ENCODE measurements at regions not wholly inside any gene's neighbourhood (a gene's known extent, or its start where the extent isn't known, plus 50 kb on each side); places are given as distances from the start of the nearest gene placed in this dataset.
"Not testable (repeated sequence)": the region's sequence is repeated elsewhere in the genome, so short reads cannot be mapped to it uniquely, and the experiment has no call there.

DNA sequence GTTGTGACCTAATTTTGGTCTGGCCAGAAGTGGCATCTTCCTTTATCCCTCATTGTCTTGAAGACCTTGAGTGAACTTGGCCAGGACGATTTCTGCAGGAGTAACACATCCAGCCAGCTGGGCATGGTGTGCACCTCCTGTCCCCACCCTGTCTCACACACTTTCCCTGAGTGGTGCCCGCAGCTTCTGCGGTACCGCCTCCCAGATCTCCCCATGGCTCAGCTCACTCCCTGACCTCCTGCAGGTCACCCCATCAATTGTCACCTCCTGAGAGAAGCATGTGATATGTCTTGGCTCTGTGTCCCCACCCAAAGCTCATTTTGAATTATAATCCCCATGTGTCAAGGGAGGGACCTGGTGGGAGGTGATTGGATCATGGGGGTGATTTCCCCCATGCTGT is 50.2 kb upstream of the TP53I11 start:
- ATAC-seq (no peak), DNase-seq (no peak)

DNA sequence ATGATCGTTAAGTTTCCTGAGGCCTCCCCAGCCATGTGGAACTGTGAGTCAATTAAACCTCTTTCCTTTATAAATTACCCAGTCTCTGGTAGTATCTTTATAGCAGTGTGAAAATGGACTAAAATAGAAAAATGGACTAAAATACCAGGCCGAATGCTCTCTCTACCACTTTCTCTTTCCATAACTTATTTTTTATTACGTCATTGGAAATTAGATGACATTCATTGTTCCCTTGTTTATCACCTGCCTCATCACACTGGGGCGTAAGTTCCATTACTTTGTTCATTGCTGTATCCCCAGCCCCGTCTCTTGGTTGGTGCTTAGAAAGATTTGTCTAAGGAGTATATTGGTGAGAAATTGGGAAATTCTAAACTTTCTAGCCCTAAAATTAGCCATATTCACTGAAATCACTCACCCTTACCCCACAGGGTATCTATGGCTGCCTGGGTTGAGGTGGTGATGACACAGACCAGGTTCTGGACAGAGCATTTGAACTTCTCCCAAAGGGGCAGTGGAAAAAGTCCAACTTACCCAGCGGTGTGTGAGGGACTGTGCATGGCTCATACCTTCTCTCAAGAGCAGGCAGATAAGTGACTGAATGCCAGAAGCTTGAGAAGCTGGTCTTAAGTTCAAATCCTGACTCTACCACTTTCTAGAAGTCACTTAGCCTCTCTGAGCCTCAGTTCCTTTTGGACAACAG is 50.9 kb upstream of the TP53I11 start:
- DNase-seq (no peak), ATAC-seq (no peak)

DNA sequence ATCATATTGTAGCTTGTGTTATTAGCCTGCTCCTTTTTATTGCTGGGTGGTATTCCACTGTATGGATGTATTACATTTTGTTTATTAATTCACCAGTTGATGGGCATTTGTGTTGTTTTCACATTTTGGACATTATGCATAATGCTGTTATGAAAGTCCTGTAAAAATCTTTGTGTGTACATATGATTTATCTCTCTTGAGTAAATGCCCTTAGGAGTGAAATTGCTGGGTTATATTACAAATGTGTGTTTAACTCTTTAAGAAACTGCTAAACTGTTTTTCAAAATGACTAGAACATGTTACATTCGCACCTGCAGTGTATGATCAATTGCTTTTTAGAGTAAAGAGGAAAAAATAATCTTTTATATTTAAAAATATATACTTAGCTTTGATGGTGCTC is 54.4 kb upstream of the TP53I11 start:
- no peak for ATAC-seq

DNA sequence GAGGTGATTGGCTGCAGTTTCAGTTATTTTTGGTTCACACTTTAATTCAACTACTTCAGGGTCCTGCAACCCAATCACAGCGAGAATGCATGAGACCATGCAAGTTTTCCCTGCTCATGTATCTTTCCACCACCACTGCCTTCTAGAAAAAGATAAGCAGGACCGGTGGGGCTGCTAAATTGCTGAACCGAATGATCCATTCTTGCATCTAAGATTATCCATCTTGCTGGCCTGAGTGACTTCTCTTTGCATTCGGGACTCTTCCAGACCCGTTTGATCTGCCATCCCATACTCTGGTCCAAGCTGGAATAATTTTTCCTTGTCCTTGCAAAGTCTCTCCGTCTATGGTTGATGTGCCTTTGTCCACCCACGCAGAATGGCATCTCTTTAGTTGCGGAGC is 56.3 kb upstream of the TP53I11 start:
- DNase-seq (no peak), ATAC-seq (no peak)

More for the DNA sequence above, 54.4 kb upstream of the TP53I11 start:
- DNase-seq = no peak

DNA sequence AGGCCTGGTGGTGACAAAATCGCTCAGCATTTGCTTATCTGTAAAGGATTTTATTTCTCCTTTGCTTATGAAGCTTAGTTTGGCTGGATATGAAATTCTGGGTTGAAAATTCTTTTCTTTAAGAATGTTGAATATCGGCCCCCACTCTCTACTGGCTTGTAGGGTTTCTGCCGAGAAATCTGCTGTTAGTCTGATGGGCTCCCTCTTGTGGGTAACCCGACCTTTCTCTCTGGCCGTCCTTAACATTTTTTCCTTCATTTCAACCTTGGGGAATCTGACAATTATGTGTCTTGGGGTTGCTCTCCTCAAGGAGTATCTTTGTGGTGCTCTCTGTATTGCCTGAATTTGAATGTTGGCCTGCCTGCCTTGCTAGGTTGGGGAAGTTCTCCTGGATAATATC is 65.3 kb upstream of the TP53I11 start:
- not testable (repeated sequence) for DNase-seq, ATAC-seq

DNA sequence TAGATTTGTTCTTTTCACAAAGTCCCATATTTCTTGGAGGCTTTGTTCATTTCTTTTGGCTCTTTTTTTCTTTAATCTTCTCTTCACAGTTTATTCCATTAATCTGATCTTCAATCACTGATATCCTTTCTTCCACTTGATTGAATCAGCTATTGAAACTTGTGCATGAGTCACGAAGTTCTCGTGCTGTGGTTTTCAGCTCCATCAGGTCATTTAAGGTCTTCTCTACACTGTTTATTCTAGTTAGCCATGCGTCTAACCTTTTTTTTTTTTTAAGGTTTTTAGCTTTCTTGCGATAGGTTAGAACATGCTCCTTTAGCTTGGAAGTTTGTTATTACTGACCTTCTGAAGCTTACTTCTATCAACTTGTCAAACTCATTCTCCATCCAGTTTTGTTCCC is 65.8 kb upstream of the TP53I11 start:
- DNase-seq, ATAC-seq: not testable (repeated sequence)

DNA sequence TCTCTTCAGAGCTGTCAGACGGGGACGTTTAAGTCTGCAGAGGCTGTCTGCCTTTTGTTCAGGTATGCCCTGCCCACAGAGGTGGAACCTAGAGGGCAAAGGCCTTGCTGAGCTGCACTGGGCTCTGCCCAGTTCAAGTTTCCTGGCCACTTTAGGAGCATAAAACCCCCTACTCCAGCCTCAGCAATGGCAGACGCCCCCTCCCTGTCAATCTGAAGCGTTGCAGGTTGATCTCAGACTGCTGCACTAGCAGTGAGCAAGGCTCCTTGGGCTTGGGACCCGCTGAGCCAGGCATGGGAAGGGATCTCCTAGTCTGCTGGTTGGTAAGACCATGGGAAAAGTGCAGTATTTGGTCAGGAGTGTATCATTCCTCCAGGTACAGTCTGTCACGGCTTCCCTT is 66.6 kb upstream of the TP53I11 start:
- no peak for DNase-seq
- ATAC-seq = no peak

DNA sequence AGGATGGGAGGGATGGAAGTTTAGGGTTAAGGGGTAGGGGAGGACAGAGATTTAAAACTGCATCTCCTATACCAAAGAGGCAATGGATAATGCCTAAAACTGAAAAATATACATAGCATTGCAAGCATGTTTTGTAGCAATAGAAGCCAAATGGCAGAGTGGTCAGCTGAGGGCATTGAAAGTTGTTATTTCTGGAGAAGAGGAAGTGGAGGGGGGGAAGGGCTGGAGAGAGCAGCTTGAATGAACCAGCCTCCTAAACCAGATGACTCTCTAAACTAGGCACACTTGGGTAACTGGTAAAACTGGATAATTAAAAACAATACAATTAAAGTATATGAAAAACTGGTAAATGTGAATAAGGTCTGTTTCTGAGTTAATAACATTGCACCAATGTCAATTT is 70.3 kb upstream of the TP53I11 start:
- ATAC-seq = no peak
- DNase-seq = no peak

DNA sequence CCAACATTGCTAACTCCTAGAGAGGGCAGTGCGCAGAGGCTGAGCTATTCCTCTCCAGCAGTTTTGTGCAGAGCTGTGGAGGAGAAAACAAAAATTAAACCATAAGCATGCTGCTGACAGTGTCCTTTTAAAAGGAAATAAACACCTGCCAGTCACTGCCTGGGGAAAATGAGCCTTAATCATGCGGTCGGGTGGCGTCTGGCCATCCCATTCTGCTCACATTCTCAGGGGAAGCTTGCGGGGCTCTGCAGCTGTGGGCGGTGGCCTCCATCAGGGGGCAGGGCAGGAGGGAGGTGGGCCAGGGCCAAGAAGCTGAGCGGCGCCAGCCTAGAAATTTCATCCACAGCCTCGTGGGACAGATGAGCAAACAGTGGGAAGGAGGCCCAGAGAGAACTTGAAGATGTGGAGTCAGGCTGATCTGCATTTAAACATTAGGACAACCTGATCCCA is 71.0 kb upstream of the TP53I11 start:
- ATAC-seq (no peak), DNase-seq (no peak)

DNA sequence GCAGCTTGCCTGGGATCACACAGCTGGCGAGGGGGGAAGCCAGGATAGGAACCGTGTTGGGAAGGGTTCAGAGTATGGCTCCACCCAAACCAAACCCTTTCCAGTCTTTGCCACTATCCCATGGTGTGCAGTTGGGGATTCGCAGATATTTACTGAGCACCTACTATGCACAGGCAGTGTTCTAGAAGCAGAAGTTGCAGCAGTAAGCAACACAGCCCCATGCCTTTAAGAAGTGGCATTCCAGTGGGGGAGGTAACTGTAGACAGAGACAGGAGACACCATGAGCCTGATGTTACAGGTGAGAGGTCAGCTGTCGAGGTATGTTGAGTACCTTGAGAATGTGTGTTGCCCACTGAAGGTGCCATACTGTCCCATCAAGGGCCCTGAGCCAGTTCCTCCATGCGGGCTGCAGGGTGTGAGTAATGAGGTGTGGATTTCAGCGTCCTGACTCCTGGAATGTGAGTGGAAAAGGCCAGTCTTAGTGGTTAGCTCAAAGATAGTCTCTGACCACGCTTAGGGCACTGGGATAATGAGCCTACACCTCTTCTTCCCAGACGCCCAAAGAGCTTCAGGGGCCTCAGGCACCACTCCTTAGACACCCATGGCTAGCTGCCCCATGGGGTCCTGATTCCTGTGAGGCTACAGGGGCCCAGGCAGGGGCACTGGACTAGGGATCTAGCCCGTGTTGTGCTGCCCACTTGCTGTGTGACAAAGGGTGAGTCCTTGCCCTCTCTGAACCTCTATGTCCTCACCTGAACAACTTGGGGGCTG is 71.8 kb upstream of the TP53I11 start:
- no peak for ATAC-seq
- DNase-seq = no peak

DNA sequence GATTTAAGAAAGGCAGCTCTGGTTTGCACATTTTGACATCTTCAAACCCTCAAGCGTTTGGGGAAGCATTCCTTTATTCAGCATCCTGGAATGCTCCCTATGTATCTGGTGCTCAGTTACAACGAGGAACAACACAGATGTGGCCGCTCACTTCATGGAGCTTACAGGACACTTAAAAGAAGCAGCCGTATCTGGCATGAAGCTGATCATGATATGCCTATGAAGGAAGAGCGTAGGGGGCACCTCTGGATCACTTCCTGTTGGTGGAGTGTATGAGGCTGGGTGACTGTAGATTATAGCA is 72.3 kb upstream of the TP53I11 start:
- ATAC-seq (no peak), DNase-seq (no peak)

DNA sequence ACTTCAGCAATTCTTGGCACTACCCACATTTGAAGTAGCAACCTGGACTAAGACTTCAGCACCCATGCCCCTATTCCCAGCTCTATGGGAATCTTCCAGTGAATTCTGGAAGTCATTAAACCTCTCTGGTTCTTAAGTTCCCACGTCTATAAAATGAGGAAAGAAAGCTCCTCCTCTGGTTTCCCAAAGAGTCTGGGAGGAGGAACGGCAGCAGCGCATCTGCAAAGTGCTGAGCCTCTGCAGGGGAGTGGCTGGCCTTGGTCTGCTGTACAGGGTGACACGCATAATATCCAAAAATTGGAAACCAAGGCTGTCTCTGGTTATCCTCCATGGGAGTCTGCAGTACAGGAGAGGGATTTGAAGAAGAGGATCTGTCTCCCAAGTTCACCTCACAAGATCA is 73.6 kb upstream of the TP53I11 start:
- ATAC-seq (no peak), DNase-seq (no peak)

DNA sequence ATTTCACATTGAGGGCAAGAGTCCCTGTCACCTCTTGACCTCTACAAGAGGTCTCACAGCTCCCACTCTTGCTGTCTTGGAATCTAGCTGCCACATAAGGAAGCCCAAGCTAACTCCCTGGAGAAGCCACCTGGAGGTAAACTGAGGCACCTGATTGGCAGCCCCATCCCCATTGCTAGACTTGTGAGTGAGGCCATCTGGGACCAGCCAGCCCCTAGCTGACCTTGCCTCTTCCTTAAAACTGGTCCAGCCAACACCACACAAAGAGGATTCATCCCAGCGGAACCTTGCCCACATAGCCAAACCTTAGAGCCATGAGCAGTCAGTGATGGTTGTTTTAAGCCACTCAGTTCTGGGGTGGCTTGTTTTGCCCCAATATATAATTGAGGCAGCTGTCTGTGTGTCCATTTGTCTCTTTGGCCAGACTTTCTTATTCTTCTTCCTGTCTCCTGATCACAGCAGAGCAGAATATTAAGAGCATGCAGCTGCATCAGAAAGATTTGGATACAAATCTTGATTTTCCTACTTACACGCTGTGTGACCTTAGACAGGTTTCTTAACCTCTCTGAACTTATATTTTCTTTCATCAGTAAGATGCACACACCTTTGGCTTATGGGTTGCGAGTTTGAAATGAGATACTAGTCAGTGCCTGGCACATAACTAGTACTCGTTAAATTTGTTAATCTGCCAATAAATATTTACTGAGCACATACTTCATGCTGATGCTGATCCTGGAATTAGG is 74.3 kb upstream of the TP53I11 start:
- ATAC-seq (no peak), DNase-seq (no peak)

DNA sequence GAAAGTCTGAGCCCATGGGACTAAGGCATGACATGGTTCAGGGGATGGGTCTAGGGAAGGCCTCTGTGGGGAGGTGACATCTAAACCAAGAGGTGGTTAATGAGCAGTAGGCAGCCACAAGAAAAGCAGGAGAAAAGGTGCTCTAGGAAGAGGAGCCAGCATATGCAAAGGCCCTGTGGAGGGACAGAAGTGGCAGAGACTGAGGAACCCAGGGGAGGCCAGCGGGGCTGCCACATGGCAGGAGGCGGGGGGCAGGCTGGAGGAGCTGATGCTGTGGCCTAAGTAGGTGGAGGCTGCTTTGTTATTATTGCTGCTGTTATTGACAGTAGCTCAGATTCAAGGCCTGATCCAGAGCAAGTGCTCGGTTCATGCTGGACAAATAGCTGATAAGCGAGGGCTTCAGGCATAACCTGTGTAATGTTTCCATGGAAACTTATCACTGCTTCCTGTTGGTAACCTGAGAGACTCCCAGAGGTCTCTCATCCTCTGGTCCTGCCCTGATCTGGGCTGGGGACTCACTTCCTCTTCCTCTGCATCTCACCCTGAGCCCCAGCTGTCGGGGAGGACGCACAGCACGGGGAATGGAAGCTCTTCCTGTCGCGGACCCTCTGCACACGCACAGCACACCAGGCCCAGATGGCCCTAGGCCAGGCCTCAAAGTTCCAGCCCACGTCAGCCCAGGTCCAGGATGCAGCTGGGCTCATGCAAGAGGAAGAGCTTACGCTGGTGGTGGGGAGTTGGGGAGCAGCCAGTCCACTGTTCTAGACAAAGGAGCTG is 75.2 kb upstream of the TP53I11 start:
- ATAC-seq = peak; percentile 64
- peak; percentile 19 for DNase-seq

DNA sequence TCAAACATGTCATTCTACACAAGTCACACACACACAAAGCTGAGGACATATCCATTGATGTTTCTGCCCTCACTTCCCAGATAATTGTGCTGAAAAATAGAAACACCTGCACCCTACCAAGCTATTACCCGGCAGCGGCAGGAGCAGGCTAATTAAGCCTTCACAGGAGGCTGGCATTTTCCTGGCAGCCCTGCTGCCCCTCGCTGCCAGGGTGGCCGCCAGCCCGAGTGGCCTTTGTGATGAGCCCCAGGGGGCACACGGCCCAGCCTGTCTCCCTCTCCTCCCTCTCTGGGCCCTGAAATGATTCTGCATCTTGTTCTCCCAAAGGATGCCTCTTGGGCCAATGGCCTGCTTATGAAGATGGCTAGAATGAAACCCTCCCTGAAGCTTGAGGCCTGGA is 76.2 kb upstream of the TP53I11 start:
- DNase-seq (no peak), ATAC-seq (no peak)

DNA sequence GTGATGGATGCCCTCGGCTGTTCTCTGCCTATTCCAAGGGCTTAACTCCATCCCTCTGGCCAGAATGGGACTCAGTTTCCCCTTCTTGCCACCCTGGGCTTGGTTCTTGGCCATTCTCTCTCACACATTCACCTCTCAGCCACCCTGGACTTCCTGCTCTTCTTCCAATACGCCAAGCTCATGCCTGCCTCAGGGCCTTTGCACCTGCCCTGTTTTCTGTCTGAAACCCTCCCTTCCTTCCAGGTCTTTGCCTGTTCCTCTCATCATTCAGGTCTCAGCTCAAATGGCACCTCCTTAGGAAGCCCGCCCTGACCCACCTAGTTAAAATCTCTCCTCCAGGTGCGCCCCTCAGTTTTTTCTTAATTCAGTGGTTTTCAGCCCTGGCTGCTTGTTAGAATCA is 76.6 kb upstream of the TP53I11 start:
- DNase-seq (no peak), ATAC-seq (no peak)

DNA sequence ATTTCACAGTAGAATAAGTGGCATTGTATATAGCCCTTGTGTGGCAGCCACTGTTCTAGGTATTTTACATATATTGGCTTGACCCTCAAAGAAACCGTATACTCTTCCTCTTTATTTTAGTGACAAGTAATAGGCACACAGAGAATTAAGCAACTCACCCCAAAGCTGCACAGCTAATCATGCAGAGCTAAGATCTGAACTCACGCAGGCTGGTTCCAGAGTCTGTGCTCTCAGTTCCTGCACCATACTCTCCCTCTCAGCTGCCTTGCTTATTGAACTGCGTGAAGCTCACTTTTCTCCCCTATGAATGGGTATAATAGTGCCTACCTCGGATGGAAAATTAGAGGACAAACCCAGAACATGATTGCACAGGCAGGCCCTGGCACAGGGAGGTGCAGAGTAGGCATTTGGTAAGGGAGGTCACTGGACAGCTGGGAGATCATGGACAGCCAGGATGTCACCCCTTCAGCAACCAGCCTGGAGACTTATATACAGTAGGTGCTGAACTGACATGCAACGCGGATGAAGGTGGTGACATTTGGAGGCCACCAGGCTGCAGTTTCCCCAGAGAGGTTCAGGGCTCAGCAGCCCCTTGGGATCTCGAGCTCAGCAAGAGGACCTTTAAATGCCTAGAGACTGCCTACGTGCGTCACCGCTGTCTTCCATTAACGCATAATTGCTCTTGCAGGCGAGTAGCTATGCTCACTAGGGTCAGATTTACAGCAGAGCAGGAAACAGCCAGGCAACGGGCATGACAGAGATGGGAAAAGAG is 78.4 kb upstream of the TP53I11 start:
- ATAC-seq (no peak), DNase-seq (no peak)

DNA sequence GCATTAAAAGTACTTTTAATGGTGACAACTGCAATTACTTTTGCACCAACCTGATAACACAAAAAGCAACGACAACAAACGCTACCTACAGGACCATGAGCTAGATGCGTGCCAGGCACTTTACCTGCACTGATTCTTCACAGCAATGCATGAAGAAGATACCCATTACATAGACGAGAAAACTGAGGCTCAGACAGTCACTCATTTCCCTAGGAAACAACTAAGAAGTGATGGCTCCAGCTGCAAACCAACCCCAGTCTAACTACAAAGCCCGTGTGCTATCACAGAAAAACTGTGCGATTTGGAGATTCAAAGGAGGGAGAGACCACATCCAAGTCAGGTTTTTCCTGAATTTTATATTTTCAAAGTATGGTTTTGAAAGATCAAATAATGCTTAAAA is 80.1 kb upstream of the TP53I11 start:
- DNase-seq = no peak
- ATAC-seq = no peak

DNA sequence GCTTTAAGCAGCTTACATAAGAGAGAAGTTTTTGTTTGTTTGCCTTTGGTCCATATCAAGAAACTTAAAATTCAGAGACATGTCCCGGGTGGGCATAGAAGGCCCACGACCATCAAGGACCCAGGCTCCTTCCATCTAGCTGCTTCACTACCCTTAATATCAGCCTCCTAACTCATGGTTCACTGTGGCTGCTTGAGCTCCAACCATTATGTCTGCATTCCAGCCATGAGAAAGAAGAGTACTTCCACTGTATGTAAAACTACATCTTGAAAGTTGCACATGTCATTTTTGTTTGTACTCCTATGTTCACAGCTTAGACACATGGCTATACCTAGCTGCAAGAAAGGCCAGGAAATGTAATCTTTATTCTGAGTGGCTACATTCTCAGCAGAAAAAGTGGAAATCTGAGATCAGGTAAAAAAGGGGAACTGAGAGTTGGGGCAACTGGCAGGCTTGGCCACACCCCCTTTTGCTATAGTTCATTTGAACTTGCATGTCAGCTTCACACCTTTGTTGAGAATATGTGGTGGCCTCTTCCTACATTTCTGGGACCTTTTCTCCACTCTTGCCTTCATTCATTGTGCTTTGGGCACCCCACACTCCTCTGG is 81.3 kb upstream of the TP53I11 start:
- DNase-seq = no peak
- no peak for ATAC-seq

DNA sequence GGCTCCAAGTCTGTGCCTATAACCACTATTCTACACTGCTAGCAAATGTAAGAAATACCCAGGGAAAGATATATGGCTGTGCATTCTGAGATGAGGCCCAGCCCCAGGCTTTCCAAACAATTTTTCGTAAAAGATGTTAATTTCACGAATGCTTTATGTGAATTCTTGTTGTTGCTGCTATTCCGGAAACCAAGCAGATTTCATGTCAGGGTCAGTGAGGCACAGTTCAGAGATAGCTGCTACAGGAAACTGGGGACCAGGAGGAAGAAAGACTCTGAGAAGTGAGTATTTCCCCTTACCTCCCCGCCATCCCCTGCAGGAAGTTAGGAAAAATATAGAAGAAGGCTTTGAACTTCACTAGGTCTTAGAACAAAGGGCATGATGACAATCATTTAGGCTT is 84.7 kb upstream of the TP53I11 start:
- DNase-seq (no peak), ATAC-seq (no peak)

DNA sequence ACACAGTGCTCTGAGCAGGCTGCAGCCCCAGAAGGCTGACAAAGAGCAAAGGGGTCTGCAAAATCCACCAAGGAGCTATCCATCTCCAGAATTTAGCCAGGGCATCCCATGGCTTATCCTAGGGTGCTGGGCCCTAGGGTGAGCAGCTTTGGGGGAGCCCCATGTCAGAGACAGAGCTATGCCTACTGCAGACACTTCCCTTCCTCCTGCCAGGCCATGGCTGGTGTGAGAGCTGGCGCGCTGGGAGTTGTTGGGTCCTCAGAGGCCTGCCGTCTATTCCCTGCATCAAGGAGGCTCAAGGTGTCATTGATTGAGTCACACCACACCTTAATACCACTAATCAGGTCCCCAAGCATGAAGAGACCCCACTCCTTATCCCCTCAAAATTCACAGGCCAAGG is 85.3 kb upstream of the TP53I11 start:
- DNase-seq = no peak
- ATAC-seq = no peak

Data from stimulated activated naive CD8-positive, alpha-beta T cell treated with anti-CD3 and anti-CD28 coated beads, Interleukin-15, Interleukin-2, amounts not matched to agents 100 U/mL and 50 U/mL, for 24 hours (primary cell).